HUES64 (cell line): ENCODE measurements at regions not wholly inside any gene's neighbourhood (a gene's known extent, or its start where the extent isn't known, plus 50 kb on each side); places are given as distances from the start of the nearest gene placed in this dataset.

Experiments used
- H3K27ac ChIP-seq: 2 replicates; pipeline ENCODE4 v1.7.0; 2013; ENCODE audit warnings: low read depth, low read length, inconsistent platforms
- H3K27me3 ChIP-seq: 2 replicates; pipeline ENCODE4 v1.6.1; 2013; ENCODE audit warnings: mild to moderate bottlenecking, low read length; ENCODE audit not compliant: insufficient read depth
- H3K36me3 ChIP-seq: 2 replicates; pipeline ENCODE4 v1.6.1; 2013; ENCODE audit warnings: mild to moderate bottlenecking, low read length; ENCODE audit not compliant: insufficient read depth
- H3K4me1 ChIP-seq: 2 replicates; pipeline ENCODE4 v1.6.1; 2013; ENCODE audit warnings: mild to moderate bottlenecking, low read length, moderate library complexity; ENCODE audit not compliant: insufficient read depth
- H3K4me3 ChIP-seq: 2 replicates; pipeline ENCODE4 v1.5.1; 2013; ENCODE audit warnings: mild to moderate bottlenecking, low read length, moderate library complexity
- H3K9ac ChIP-seq: 2 replicates; pipeline ENCODE4 v1.6.1; 2013; ENCODE audit warnings: mild to moderate bottlenecking, low read depth, low read length
- H3K9me3 ChIP-seq: 2 replicates; pipeline ENCODE4 v1.6.1; 2013; ENCODE audit warnings: low read depth, low read length; ENCODE audit not compliant: insufficient read depth
- WGBS: fragments of 150-250, 120-280 bp; methylation state at CpG from one replicate; pipeline ENCODE4 v1.1.7; 2013; ENCODE audit warnings: missing lambda C conversion rate; 5-methylcytosine and 5-hydroxymethylcytosine counted together

- no peak overlapping the region for H3K9ac ChIP-seq
- peaks cover 30% of the 10 kb centered on the region for H3K4me1 ChIP-seq
- H3K4me3 ChIP-seq = peak overlapping the region; percentile 21; the same call in 1 of the 2 replicates
- WGBS = 14% methylated on average over 2 of the region's 2 CpGs
- H3K27ac ChIP-seq = 0 out of 2 replicates have a peak overlapping the region, but pooled peaks have one; percentile 41
- H3K9me3 ChIP-seq = no peaks in the 10 kb centered on the region
- no peaks in the 10 kb centered on the region for H3K36me3 ChIP-seq
- no peaks in the 10 kb centered on the region for H3K27me3 ChIP-seq
Measured at GRCh38 chr13:77480066-77480465, 55.4 kb upstream of the SCEL start.

DNA sequence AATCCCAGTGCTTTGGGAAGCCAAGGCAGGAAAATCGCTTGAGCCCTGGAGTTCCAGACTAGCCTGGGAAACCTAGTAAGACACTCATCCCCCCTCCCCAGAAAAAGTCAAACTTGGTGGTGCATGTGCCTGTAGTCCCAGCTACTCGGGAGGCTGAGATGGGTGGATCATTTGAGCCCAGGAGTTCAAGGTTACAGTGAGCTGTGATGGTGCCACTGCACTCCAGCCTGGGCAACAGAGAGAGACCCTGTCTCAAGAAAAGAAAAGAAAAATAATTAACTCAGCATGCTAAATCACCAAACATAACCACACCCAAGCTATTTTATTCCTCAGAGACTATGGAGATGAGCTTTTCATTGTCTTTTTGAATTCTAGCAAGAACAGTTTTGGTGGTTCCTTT is 56.2 kb upstream of the SCEL start:
- 85% methylated on average over 2 of the region's 2 CpGs for WGBS

DNA sequence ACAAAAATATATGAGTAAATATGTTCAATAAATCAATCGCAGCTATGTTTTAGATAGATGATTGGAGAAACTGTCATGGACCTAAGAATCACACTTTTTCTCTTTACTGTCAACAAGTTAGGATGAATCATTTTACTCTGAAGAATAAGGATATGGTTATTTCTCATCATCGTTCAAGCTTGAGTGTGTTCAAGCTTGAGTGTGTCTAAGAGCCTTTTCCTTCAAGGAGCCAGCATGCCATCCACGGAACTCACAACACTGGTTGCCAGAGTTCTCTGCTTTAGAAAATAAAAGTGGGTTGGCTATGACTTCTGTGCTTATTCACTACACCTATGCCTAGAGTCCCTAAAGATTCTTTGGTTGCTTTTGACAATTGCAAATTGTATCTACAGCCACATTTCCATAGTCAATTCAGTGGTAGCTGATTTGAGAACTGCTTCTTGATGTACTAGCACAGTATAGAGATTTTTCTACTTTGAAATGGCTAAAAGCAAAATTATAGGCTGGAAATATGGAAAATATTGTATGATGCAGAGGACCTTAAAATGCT is 58.1 kb upstream of the SCEL start:
- H3K9me3 ChIP-seq = no peaks in the 10 kb centered on the region
- H3K4me3 ChIP-seq = no peak overlapping the region
- no peak overlapping the region for H3K27ac ChIP-seq
- H3K36me3 ChIP-seq = no peaks in the 10 kb centered on the region
- WGBS = 100% methylated on average over 2 of the region's 3 CpGs
- no peaks in the 10 kb centered on the region for H3K27me3 ChIP-seq
- H3K9ac ChIP-seq = peak overlapping the region; percentile 72; the same call in 1 of the 2 replicates
- H3K4me1 ChIP-seq = peaks cover 30% of the 10 kb centered on the region

More for the DNA sequence above, 56.2 kb upstream of the SCEL start:
- Histone ChIP-seq H3K27me3 (no peaks in the 10 kb centered on the region), H3K9me3 (no peaks in the 10 kb centered on the region), H3K9ac (no peak overlapping the region), H3K36me3 (no peaks in the 10 kb centered on the region), H3K27ac (no peak overlapping the region), H3K4me1 (peaks cover 30% of the 10 kb centered on the region), H3K4me3 (no peak overlapping the region)

- Histone ChIP-seq H3K4me3 (no peak overlapping the region), H3K27ac (no peak overlapping the region), H3K36me3 (no peaks in the 10 kb centered on the region), H3K27me3 (no peaks in the 10 kb centered on the region), H3K9ac (no peak overlapping the region), H3K4me1 (peaks cover 30% of the 10 kb centered on the region), H3K9me3 (no peaks in the 10 kb centered on the region)
Measured at GRCh38 chr13:77476456-77476855, 59.0 kb upstream of the SCEL start.

DNA sequence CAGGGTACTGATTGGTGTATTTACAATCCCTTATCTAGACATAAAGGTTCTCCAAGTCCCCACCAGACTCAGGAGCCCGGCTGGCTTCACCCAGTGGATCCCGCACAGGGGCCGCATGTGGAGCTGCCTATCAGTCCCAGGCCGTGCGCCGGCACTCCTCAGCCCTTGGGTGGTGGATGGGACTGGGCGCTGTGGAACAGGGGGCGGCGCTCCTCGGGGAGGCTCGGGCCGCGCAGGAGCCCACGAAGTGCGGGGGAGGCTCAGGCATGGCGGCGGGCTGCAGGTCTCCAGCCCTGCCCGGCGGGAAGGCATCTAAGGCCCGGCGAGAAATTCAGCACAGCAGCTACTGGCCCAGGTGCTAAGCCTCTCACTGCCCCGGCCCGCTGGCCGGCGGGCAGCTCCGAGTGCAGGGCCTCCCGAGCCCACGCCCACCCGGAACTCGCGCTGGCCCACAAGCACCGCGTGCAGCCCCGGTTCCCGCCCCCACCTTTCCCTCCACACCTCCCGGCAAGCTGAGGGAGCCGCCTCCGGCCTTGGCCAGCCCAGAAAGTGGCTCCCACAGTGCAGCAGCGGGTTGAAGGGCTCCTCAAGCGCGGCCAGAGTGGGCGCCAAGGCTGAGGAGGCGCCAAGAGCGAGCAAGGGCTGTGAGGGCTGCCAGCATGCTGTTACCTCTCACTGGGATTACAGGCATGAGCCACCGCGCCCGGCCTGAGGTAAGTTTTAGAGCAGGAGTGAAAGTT is 60.0 kb upstream of the SCEL start:
- Histone ChIP-seq H3K27me3 (no peaks in the 10 kb centered on the region), H3K9ac (no peak overlapping the region), H3K4me3 (no peak overlapping the region), H3K27ac (no peak overlapping the region), H3K4me1 (peaks cover 29% of the 10 kb centered on the region), H3K9me3 (no peaks in the 10 kb centered on the region), H3K36me3 (no peaks in the 10 kb centered on the region)
- WGBS = 96% methylated on average over 47 of the region's 47 CpGs

GRCh38 chr13:77470986-77471385 is 64.5 kb upstream of the SCEL start:
- H3K9me3 ChIP-seq = no peaks in the 10 kb centered on the region
- H3K27me3 ChIP-seq = no peaks in the 10 kb centered on the region
- H3K27ac ChIP-seq = no peak overlapping the region
- no peak overlapping the region for H3K4me3 ChIP-seq
- 97% methylated on average over 3 of the region's 3 CpGs for WGBS
- no peak overlapping the region for H3K9ac ChIP-seq
- no peaks in the 10 kb centered on the region for H3K4me1 ChIP-seq
- no peaks in the 10 kb centered on the region for H3K36me3 ChIP-seq

GRCh38 chr13:77466753-77467422 is 68.6 kb upstream of the SCEL start:
- Histone ChIP-seq H3K27me3 (no peaks in the 10 kb centered on the region), H3K4me1 (no peaks in the 10 kb centered on the region), H3K27ac (no peak overlapping the region), H3K4me3 (no peak overlapping the region), H3K36me3 (no peaks in the 10 kb centered on the region), H3K9me3 (no peaks in the 10 kb centered on the region), H3K9ac (no peak overlapping the region)
- 94% methylated on average over 4 of the region's 4 CpGs for WGBS

DNA sequence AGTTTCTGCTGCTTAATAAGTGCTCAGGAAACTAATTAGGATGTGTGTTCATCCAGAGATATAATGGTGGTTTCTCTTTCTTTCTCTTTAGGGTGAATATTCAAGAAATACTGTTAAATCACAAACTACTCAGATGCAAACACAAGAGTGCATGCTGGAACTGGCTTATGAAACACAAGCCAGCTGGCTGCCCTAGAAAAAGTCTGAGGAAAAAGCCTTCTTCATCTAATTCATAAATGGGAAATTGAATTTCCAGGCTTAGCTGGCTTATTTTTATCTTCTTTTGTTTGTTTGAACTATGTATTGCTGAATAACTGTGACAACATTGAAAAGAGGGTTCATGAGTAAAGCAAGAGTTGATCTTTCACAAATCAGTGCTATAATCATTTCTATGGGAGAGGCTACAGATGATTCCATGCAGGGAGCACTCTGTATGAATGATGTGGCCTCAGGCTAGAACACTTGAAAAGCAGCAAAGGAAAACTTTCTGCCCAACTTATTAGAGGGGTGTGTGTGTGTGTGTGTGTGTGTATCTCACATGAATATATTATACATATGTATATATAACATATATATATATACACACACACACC is 69.8 kb upstream of the SCEL start:
- H3K27ac ChIP-seq = no peak overlapping the region
- no peak overlapping the region for H3K4me3 ChIP-seq
- H3K27me3 ChIP-seq = no peaks in the 10 kb centered on the region
- H3K9me3 ChIP-seq = no peaks in the 10 kb centered on the region
- H3K4me1 ChIP-seq = no peaks in the 10 kb centered on the region
- H3K36me3 ChIP-seq = no peaks in the 10 kb centered on the region
- no peak overlapping the region for H3K9ac ChIP-seq

DNA sequence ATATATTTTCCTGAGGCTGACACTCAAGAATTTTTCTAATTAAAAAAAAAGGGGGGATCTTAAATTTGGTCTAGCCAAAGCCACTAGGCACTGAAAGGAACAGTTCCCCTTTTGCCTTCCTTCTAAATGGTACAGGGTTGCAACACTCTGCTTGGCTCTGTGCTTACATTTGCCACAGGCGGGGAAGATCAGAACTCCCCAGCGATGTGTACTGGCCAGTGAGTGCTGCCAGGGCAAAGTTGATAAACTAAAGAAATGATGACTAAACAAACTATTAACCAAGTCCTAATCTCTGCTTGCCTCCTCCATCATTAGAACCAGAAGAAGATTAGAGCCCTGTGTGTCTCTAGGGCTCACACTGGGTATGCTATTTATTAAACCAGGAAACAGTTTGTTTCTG is 75.3 kb upstream of the SCEL start:
- 88% methylated on average over 1 of the region's 2 CpGs for WGBS
- no peak overlapping the region for H3K27ac ChIP-seq

DNA sequence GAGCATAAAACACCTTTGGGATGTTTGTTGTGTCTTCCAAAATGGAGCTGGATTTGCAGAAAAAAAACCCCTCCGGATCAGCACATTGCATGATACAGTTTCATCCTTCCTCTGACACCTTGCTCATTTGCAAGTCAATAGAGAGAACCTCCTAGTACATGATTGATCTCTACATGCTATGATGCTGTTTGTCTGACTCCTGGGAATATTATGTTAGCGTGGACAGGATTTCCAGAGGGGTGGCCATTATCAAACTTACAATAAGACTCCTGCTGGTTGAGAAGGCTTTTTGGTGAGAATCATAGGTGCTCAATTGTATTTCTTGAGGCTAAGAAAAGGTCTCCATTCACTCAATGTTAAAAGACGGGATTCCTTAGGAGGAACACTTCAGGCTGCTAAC is 75.9 kb upstream of the SCEL start:
- Histone ChIP-seq H3K27ac (no peak overlapping the region), H3K9ac (no peak overlapping the region), H3K4me3 (no peak overlapping the region), H3K4me1 (peaks cover 7% of the 10 kb centered on the region), H3K27me3 (no peaks in the 10 kb centered on the region), H3K36me3 (no peaks in the 10 kb centered on the region), H3K9me3 (no peaks in the 10 kb centered on the region)
- WGBS = 81% methylated on average over 3 of the region's 3 CpGs

More for the DNA sequence above, 75.3 kb upstream of the SCEL start:
- H3K9me3 ChIP-seq = no peaks in the 10 kb centered on the region
- no peaks in the 10 kb centered on the region for H3K36me3 ChIP-seq
- no peak overlapping the region for H3K9ac ChIP-seq
- no peak overlapping the region for H3K4me3 ChIP-seq
- peaks cover 7% of the 10 kb centered on the region for H3K4me1 ChIP-seq
- no peaks in the 10 kb centered on the region for H3K27me3 ChIP-seq

- Histone ChIP-seq H3K27ac (no peak overlapping the region), H3K4me1 (peaks cover 7% of the 10 kb centered on the region), H3K27me3 (no peaks in the 10 kb centered on the region), H3K9me3 (no peaks in the 10 kb centered on the region), H3K4me3 (no peak overlapping the region), H3K9ac (no peak overlapping the region), H3K36me3 (no peaks in the 10 kb centered on the region)
- WGBS = 100% methylated on average over 1 of the region's 1 CpG
Measured at GRCh38 chr13:77458736-77459135, 76.8 kb upstream of the SCEL start.
